Glutamatergic neuron (in vitro differentiated cells): ENCODE measurements at regions not wholly inside any gene's neighbourhood (a gene's known extent, or its start where the extent isn't known, plus 50 kb on each side); places are given as distances from the start of the nearest gene placed in this dataset.
A peak's percentile ranks its signal among the peaks of the same experiment; 100 is the strongest.

Experiments
- DNase-seq: peaks from one replicate; pipeline ENCODE4 v3.0.0; 2022
- H3K27ac Mint-ChIP-seq: one replicate; pipeline ENCODE4 v1.8.0; 2020; ENCODE audit warnings: mild to moderate bottlenecking, mixed read lengths, inconsistent platforms; ENCODE audit not compliant: unreplicated experiment
- H3K27me3 Mint-ChIP-seq: one replicate; pipeline ENCODE4 v1.8.0; 2020; ENCODE audit warnings: mild to moderate bottlenecking, moderate library complexity, mixed read lengths, inconsistent platforms; ENCODE audit not compliant: unreplicated experiment
- H3K36me3 Mint-ChIP-seq: one replicate; pipeline ENCODE4 v1.8.0; 2020; ENCODE audit warnings: mild to moderate bottlenecking, mixed read lengths, inconsistent platforms; ENCODE audit not compliant: unreplicated experiment
- H3K4me1 Mint-ChIP-seq: one replicate; pipeline ENCODE4 v1.8.0; 2020; ENCODE audit warnings: mild to moderate bottlenecking, low read depth, mixed read lengths, inconsistent platforms; ENCODE audit not compliant: unreplicated experiment
- H3K4me3 Mint-ChIP-seq: one replicate; pipeline ENCODE4 v1.8.0; 2020; ENCODE audit warnings: mild to moderate bottlenecking, mixed read lengths, inconsistent platforms; ENCODE audit not compliant: unreplicated experiment
- H3K9me3 Mint-ChIP-seq: one replicate; pipeline ENCODE4 v1.8.0; 2020; ENCODE audit warnings: mild to moderate bottlenecking, moderate library complexity, mixed read lengths, inconsistent platforms; ENCODE audit not compliant: unreplicated experiment
- CTCF ChIP-seq: fragments of 200-600 bp; sonication (generic); IDR thresholded peaks from one replicate; pipeline ENCODE4 v1.5.0; 2021; ENCODE audit not compliant: partially characterized antibody, unreplicated experiment

GRCh38 chr6:21947731-21948386 is 349.0 kb downstream of the PRL start:
- Mint-ChIP-seq H3K9me3 (peaks cover 2% of the 10 kb centered on the region), H3K4me1 (peaks cover 34% of the 10 kb centered on the region), H3K36me3 (no peaks in the 10 kb centered on the region), H3K4me3 (no peak overlapping the region), H3K27me3 (peaks cover 3% of the 10 kb centered on the region), H3K27ac (peak overlapping the region; percentile 31)
- no peak for DNase-seq
- no peak for TF ChIP-seq CTCF

DNA sequence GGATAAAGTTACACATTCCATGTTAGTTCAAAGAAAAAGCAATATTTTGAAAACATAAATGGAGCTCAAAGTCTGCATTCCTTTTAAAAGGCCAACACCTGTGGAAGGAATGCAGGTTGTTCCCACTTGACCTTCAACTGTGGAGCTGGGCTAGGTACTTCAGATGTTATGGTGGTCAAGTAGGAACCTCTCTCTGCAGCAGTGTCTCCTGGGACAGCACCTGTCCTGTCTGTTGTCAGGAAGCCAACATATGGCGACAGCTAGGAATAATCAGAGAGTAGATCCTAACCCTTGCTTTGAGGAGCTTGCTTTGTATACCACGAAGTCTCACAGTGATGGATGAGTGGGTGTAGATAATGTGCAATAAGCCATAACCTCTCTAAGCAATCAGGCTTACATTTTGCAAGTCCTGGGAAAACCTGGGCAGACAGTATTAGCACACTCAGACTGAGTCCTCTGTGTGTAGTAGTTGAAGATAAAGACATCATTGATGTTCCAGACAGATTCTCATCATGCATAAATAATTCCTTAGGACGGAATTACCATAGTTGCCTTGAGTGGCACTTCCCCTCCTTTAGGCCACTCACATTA is 347.5 kb downstream of the PRL start:
- Mint-ChIP-seq H3K27me3 (peaks cover 3% of the 10 kb centered on the region), H3K36me3 (no peaks in the 10 kb centered on the region), H3K4me1 (peaks cover 35% of the 10 kb centered on the region), H3K4me3 (no peak overlapping the region), H3K9me3 (peaks cover 4% of the 10 kb centered on the region), H3K27ac (no peak overlapping the region)
- DNase-seq: no peak
- TF ChIP-seq CTCF: no peak

- H3K36me3 Mint-ChIP-seq: no peaks in the 10 kb centered on the region
- no peak overlapping the region for H3K27ac Mint-ChIP-seq
- H3K27me3 Mint-ChIP-seq: no peaks in the 10 kb centered on the region
- H3K9me3 Mint-ChIP-seq: peaks cover 9% of the 10 kb centered on the region
- peaks cover 39% of the 10 kb centered on the region for H3K4me1 Mint-ChIP-seq
- TF ChIP-seq CTCF: no peak
- no peak for DNase-seq
- no peak overlapping the region for H3K4me3 Mint-ChIP-seq
Observed at GRCh38 chr6:21952367-21952766, 344.5 kb downstream of the PRL start.

DNA sequence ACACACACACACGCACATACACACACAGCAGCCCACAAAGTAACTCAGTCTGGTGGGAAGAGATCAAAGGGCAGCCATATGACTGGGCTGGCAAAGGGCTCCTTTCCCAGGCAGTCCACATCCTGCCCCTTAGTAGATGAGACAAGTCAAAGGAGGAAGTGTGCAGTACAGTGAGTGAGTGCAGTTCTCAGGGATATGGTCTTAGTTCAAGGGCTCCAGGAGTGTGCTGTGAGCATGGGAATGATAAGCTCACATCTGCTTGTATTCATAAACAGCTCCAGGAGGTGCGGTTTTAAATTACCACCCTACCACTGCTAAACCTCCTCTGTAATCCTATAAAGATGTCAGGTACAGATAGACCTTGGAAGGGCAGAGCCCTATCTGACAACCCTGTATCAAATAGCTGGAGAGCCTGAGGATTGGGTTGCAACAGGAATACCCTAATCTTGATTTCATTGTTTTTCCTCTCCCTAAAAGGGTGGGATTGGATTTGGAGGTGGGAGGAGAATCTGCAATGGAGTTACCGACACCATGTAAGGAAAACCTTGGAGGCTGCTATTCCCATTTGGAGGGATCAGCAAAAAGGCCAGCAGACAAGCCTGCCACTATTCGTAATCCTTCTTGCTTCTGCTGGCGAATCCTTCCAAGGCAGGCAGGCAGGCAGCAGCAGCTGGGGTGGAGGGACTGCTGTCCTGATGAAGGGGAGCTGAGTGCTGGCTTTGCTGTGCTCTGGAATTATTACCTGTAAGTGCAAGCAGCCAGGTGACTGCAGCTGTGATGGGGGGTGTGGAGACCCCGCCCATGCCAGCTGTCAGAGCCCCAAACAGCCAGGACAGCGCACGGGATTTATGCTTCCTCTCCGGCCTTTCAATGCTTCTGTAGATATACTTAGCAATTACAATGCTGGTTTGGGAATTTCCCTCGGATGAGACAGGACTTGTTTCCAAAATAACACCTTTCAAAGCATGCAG is 342.7 kb downstream of the PRL start:
- peaks cover 30% of the 10 kb centered on the region for H3K4me1 Mint-ChIP-seq

More for the DNA sequence above, 342.7 kb downstream of the PRL start:
- no peaks in the 10 kb centered on the region for H3K36me3 Mint-ChIP-seq
- peak; percentile 50 for DNase-seq
- H3K27ac Mint-ChIP-seq: peak overlapping the region; percentile 87
- H3K4me3 Mint-ChIP-seq: peak overlapping the region; percentile 18
- H3K27me3 Mint-ChIP-seq: no peaks in the 10 kb centered on the region
- TF ChIP-seq CTCF: no peak
- H3K9me3 Mint-ChIP-seq: peaks cover 7% of the 10 kb centered on the region
